Neural cell (in vitro differentiated cells): ENCODE measurements at regions not wholly inside any gene's neighbourhood (a gene's known extent, or its start where the extent isn't known, plus 50 kb on each side); places are given as distances from the start of the nearest gene placed in this dataset.

Source experiments
- CTCF ChIP-seq: fragments of 450-650 bp; IDR thresholded peaks from 2 replicates; pipeline ENCODE4 v1.5.1; 2014; ENCODE audit warnings: antibody characterized with exemption, mild to moderate bottlenecking, moderate library complexity; ENCODE audit not compliant: poor library complexity, severe bottlenecking
- EP300 ChIP-seq: fragments of 450-650 bp; conservative IDR thresholded peaks from 2 replicates; pipeline ENCODE4 v1.6.1; 2014; ENCODE audit warnings: antibody characterized with exemption, mild to moderate bottlenecking, moderate library complexity; ENCODE audit not compliant: poor library complexity, severe bottlenecking
- EZH2 ChIP-seq: fragments of 200-600, 300-800 bp; shearing (Covaris generic), sonication (generic); IDR thresholded peaks from 2 replicates; pipeline ENCODE4 v1.6.1; 2014; ENCODE audit warnings: antibody characterized with exemption, low read length, borderline replicate concordance, mild to moderate bottlenecking; ENCODE audit not compliant: insufficient read depth, poor library complexity, severe bottlenecking
- MXI1 ChIP-seq: fragments of 450-650 bp; conservative IDR thresholded peaks from 2 replicates; pipeline ENCODE4 v1.6.1; 2014; ENCODE audit warnings: antibody characterized with exemption, mild to moderate bottlenecking; ENCODE audit not compliant: poor library complexity, severe bottlenecking
- POLR2AphosphoS5 ChIP-seq: IDR thresholded peaks from 2 replicates; pipeline ENCODE4 v1.6.1; 2012
- RAD21 ChIP-seq: fragments of 450-650 bp; conservative IDR thresholded peaks from 2 replicates; pipeline ENCODE4 v1.6.1; 2014; ENCODE audit warnings: antibody characterized with exemption, mild to moderate bottlenecking, moderate library complexity
- SMC3 ChIP-seq: fragments of 450-650 bp; conservative IDR thresholded peaks from 2 replicates; pipeline ENCODE4 v1.6.1; 2014; ENCODE audit warnings: antibody characterized with exemption, mild to moderate bottlenecking, moderate library complexity; ENCODE audit not compliant: poor library complexity
- TAF1 ChIP-seq: IDR thresholded peaks from 2 replicates; pipeline ENCODE4 v1.6.1; 2012; ENCODE audit warnings: low read depth

- TF ChIP-seq EP300 (no peak), CTCF (no peak), TAF1 (no peak), EZH2 (no peak), MXI1 (no peak), RAD21 (no peak), SMC3 (no peak), POLR2AphosphoS5 (no peak)
Measured at GRCh38 chr14:31967669-31967975, 109.5 kb upstream of the ARHGAP5 start.
